GM13977 (cell line): ENCODE measurements at regions not wholly inside any gene's neighbourhood (a gene's known extent, or its start where the extent isn't known, plus 50 kb on each side); places are given as distances from the start of the nearest gene placed in this dataset.

ENCODE experiments used
- DNase-seq: peaks from one replicate; pipeline ENCODE4 v3.0.0; 2012; ENCODE audit warnings: low spot score
- in situ Hi-C: fragments of 300-500 bp; cut with MboI; formaldehyde crosslinking; loops from one replicate; pipeline ENCODE4 v1.12.0; 2022; ENCODE audit warnings: low sequenced_read_pairs, low pct_unique_long_range_greater_than_20kb, mixed read lengths, inconsistent platforms; ENCODE audit not compliant: unreplicated experiment
- TF ChIP-seq, protein P1 (sequence below): IDR thresholded peaks from 2 replicates; pipeline ENCODE4 v1.5.1; 2012; ENCODE audit warnings: mild to moderate bottlenecking, control low read depth; ENCODE audit not compliant: insufficient read depth; ENCODE audit errors: extremely low read depth, missing control alignments

DNA sequence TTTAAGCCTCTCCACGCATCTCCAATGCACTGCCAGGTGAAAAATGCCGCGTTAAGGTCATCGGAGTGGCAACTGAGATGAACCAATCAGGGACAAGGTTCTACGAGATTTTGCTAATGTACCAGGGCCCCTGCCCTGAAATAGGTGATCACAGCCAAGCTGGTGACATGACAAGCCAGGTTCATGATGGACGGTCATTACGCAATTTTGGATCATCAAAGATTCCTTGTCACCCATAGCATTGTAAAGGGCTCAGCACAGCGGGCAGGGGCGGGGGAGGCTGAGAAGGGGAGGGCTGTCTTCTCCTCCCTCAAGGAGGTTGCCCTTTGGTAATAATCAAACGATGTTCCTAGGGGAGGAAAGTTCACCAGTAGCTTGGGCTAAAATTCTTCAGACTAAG lies 475.5 kb downstream of the NPHP4 start:
- in situ Hi-C loops: loop anchor here (25.0 kb wide), 1 partner anchor 396 kb away; no protein-coding TSS in a partner anchor

DNA sequence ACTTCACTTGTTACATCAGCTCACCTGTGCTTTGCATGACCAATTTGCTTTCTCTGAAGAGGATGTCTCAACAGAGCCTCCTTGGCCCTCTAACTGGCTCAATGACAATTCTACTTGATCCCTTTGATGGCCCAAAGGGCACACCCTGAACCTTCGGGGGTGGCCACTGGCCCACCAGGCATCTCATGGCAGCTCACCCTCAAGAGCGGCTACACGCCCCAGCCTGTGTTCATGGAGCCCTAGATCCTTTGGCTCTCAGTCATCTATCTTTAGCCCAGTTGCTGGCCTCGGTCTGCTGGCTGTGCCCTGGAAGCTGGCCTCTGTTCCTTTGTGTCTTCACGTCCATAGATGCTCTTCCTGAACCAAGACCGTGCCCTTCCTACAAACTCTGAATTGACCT lies 476.7 kb downstream of the NPHP4 start:
- TF ChIP-seq, protein P1, sequence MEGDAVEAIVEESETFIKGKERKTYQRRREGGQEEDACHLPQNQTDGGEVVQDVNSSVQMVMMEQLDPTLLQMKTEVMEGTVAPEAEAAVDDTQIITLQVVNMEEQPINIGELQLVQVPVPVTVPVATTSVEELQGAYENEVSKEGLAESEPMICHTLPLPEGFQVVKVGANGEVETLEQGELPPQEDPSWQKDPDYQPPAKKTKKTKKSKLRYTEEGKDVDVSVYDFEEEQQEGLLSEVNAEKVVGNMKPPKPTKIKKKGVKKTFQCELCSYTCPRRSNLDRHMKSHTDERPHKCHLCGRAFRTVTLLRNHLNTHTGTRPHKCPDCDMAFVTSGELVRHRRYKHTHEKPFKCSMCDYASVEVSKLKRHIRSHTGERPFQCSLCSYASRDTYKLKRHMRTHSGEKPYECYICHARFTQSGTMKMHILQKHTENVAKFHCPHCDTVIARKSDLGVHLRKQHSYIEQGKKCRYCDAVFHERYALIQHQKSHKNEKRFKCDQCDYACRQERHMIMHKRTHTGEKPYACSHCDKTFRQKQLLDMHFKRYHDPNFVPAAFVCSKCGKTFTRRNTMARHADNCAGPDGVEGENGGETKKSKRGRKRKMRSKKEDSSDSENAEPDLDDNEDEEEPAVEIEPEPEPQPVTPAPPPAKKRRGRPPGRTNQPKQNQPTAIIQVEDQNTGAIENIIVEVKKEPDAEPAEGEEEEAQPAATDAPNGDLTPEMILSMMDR: no peak
- DNase-seq: no peak
- in situ Hi-C loops: loop anchor here (25.0 kb wide), 1 partner anchor 397 kb away; no protein-coding TSS in a partner anchor

More for the DNA sequence above, 475.5 kb downstream of the NPHP4 start:
- TF ChIP-seq, protein P1: no peak
- DNase-seq: no peak

DNA sequence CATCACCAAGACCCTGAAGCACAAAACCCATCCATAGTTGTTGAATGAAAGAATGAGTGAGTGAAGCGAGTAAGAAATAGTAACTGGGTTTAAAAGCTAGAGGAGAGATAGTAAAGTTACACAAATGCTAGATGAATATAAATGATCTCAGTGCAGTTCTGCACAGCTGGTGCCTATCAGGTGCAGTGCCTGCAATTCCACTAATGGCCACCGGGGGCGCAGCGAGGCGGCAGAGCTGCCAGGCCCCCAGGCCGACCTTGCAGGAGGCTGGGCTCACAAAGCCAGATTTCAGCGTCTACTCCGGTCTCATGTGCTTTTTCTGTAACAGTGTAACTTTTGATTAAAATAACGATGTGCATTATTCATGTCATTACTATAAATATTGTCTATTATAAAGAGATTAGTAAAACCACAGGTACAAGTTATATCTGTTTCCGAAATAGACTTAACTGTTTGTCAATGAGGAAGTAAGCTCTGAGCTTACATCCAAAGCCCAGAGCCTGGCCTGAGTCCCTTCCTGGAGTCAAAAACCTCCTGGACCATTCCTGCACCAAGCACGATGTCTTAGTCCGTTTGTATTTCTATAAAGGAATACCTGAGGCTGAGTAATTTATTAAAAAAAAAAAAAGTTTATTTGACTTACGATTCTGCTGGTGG lies 477.6 kb downstream of the NPHP4 start:
- in situ Hi-C loops: loop anchor here (25.0 kb wide), 1 partner anchor 398 kb away; no protein-coding TSS in a partner anchor
- TF ChIP-seq, protein P1: peak; percentile 100
- DNase-seq: peak; percentile 85

DNA sequence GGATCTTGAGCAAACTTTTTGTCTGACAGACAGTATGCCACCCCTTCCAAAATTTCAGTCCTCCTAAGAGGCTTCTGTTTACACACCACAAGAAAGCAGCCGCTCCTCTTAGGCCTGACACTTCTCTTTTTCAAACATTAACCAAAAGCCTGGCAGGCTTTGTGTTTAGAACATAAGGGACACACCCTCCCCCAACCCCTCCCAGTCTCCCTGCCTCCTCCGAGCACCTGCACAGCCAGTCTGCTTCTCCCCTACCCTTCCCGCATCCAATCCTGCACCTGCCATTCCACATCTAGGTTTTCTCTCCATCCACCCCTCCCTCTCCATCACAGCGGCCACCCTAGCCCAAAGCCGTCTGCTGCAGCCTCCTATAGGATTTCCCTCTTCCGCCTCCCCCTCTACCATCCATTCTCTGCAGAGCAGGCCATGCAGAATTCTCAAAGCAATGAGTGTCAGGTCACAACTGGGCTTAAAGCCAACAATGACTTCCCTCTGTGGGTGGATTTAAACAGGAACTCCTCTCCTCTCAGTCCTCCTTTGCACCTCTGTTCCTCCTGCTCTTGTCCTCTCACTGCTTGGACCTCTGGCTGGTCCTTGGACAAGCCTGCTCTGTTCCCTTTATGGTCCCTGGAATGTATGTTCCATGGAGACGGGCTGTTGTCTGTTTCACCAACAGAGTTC lies 478.2 kb downstream of the NPHP4 start:
- in situ Hi-C loops: loop anchor here (25.0 kb wide), 1 partner anchor 398 kb away; no protein-coding TSS in a partner anchor
- no peak for DNase-seq
- TF ChIP-seq, protein P1: no peak

DNA sequence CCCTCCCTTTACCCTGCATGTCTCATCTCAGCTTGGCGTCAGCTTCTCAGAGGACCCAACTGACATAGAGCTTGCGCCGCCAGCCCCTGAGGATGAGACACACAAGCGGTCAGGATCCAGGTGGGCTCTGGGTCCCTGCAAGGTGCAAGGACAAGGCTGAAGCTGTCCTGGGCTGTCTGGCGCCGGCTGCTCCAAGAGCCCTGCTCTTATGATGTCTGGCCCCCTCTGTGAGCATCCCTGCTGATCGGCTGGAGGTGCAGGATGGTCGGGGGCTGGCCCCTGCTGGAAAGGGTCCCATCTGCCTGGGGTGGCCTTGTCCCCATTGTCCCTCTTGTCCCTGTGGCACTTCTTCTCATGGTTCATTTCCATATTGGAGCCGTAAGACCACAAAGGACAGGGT lies 479.0 kb downstream of the NPHP4 start:
- DNase-seq: no peak
- TF ChIP-seq, protein P1: no peak
- in situ Hi-C loops: loop anchor here (25.0 kb wide), 1 partner anchor 399 kb away; no protein-coding TSS in a partner anchor

- TF ChIP-seq, protein P1: no peak
- in situ Hi-C loops: loop anchor here (25.0 kb wide), 1 partner anchor 401 kb away; no protein-coding TSS in a partner anchor
- no peak for DNase-seq
Measured at GRCh38 chr1:5511381-5512097, 480.7 kb downstream of the NPHP4 start.
